ENCODE measurements at regions not wholly inside any gene's neighbourhood (a gene's known extent, or its start where the extent isn't known, plus 50 kb on each side); places are given as distances from the start of the nearest gene placed in this dataset.

- no peak for DNase-seq
- Histone ChIP-seq H3K36me3 (ENCODE audit: control insufficient read depth, insufficient read depth, low read length) (no peaks in the 10 kb centered on the region), H3K4me3 (ENCODE audit: low read length) (no peak overlapping the region), H3K4me1 (ENCODE audit: control insufficient read depth, insufficient read depth, low read length) (peaks cover 5% of the 10 kb centered on the region), H3K27me3 (ENCODE audit: control insufficient read depth, insufficient read depth, low read length) (peaks cover 5% of the 10 kb centered on the region), H3K9me3 (replicated peaks; ENCODE audit: control insufficient read depth, low read depth, low read length) (no peaks in the 10 kb centered on the region), H3K27ac (ENCODE audit: low read length) (no peak overlapping the region)
- WGBS (ENCODE audit: insufficient coverage): 54% methylated on average over 9 of the region's 9 CpGs
Measured at GRCh38 chr1:30600258-30600657, 123.1 kb downstream of the MATN1 start.

- H3K27ac ChIP-seq (ENCODE audit: low read length): no peak overlapping the region
- no peak overlapping the region for H3K4me3 ChIP-seq (ENCODE audit: low read length)
- no peaks in the 10 kb centered on the region for H3K9me3 ChIP-seq (replicated peaks; ENCODE audit: control insufficient read depth, low read depth, low read length)
- H3K27me3 ChIP-seq (ENCODE audit: control insufficient read depth, insufficient read depth, low read length): peaks cover 6% of the 10 kb centered on the region
- peak; percentile 47 for DNase-seq
- H3K4me1 ChIP-seq (ENCODE audit: control insufficient read depth, insufficient read depth, low read length): peaks cover 5% of the 10 kb centered on the region
- WGBS (ENCODE audit: insufficient coverage): 18% methylated on average over 5 of the region's 5 CpGs
- H3K36me3 ChIP-seq (ENCODE audit: control insufficient read depth, insufficient read depth, low read length): no peaks in the 10 kb centered on the region
Measured at GRCh38 chr1:30599721-30600120, 123.7 kb downstream of the MATN1 start.

- Histone ChIP-seq H3K4me1 (ENCODE audit: control insufficient read depth, insufficient read depth, low read length) (peaks cover 5% of the 10 kb centered on the region), H3K27ac (ENCODE audit: low read length) (no peak overlapping the region), H3K4me3 (ENCODE audit: low read length) (no peak overlapping the region), H3K27me3 (ENCODE audit: control insufficient read depth, insufficient read depth, low read length) (peaks cover 6% of the 10 kb centered on the region), H3K9me3 (replicated peaks; ENCODE audit: control insufficient read depth, low read depth, low read length) (no peaks in the 10 kb centered on the region), H3K36me3 (ENCODE audit: control insufficient read depth, insufficient read depth, low read length) (no peaks in the 10 kb centered on the region)
- WGBS (ENCODE audit: insufficient coverage): 90% methylated on average over 2 of the region's 4 CpGs
- DNase-seq: no peak
Measured at GRCh38 chr1:30598571-30599114, 124.7 kb downstream of the MATN1 start.

GRCh38 chr1:30597711-30598110, 125.7 kb downstream of the MATN1 start:
- Histone ChIP-seq H3K4me1 (ENCODE audit: control insufficient read depth, insufficient read depth, low read length) (peaks cover 5% of the 10 kb centered on the region), H3K36me3 (ENCODE audit: control insufficient read depth, insufficient read depth, low read length) (no peaks in the 10 kb centered on the region), H3K4me3 (ENCODE audit: low read length) (no peak overlapping the region), H3K27me3 (ENCODE audit: control insufficient read depth, insufficient read depth, low read length) (peaks cover 6% of the 10 kb centered on the region), H3K27ac (ENCODE audit: low read length) (no peak overlapping the region), H3K9me3 (replicated peaks; ENCODE audit: control insufficient read depth, low read depth, low read length) (no peaks in the 10 kb centered on the region)
- DNase-seq: no peak
- WGBS (ENCODE audit: insufficient coverage): 34% methylated on average over 3 of the region's 6 CpGs

GRCh38 chr1:30596891-30597290, 126.5 kb downstream of the MATN1 start:
- Histone ChIP-seq H3K27ac (ENCODE audit: low read length) (no peak overlapping the region), H3K27me3 (ENCODE audit: control insufficient read depth, insufficient read depth, low read length) (peaks cover 6% of the 10 kb centered on the region), H3K36me3 (ENCODE audit: control insufficient read depth, insufficient read depth, low read length) (no peaks in the 10 kb centered on the region), H3K4me1 (ENCODE audit: control insufficient read depth, insufficient read depth, low read length) (peaks cover 5% of the 10 kb centered on the region), H3K4me3 (ENCODE audit: low read length) (no peak overlapping the region), H3K9me3 (replicated peaks; ENCODE audit: control insufficient read depth, low read depth, low read length) (no peaks in the 10 kb centered on the region)
- 85% methylated on average over 5 of the region's 6 CpGs for whole genome bisulfite sequencing (ENCODE audit: insufficient coverage)
- no peak for DNase-seq

GRCh38 chr1:30596470-30596869, 126.9 kb downstream of the MATN1 start:
- Histone ChIP-seq H3K4me3 (ENCODE audit: low read length) (no peak overlapping the region), H3K9me3 (replicated peaks; ENCODE audit: control insufficient read depth, low read depth, low read length) (no peaks in the 10 kb centered on the region), H3K27me3 (ENCODE audit: control insufficient read depth, insufficient read depth, low read length) (peaks cover 6% of the 10 kb centered on the region), H3K4me1 (ENCODE audit: control insufficient read depth, insufficient read depth, low read length) (peaks cover 5% of the 10 kb centered on the region), H3K36me3 (ENCODE audit: control insufficient read depth, insufficient read depth, low read length) (no peaks in the 10 kb centered on the region), H3K27ac (ENCODE audit: low read length) (no peak overlapping the region)
- WGBS (ENCODE audit: insufficient coverage): no CpG with 5 or more reads among the region's 1 CpG
- DNase-seq: no peak

GRCh38 chr1:30589083-30589482, 134.3 kb downstream of the MATN1 start:
- Histone ChIP-seq H3K27ac (ENCODE audit: low read length) (no peak overlapping the region), H3K9me3 (replicated peaks; ENCODE audit: control insufficient read depth, low read depth, low read length) (no peaks in the 10 kb centered on the region), H3K27me3 (ENCODE audit: control insufficient read depth, insufficient read depth, low read length) (peaks cover 2% of the 10 kb centered on the region), H3K4me3 (ENCODE audit: low read length) (no peak overlapping the region), H3K4me1 (ENCODE audit: control insufficient read depth, insufficient read depth, low read length) (no peaks in the 10 kb centered on the region), H3K36me3 (ENCODE audit: control insufficient read depth, insufficient read depth, low read length) (no peaks in the 10 kb centered on the region)
- DNase-seq: no peak
- WGBS (ENCODE audit: insufficient coverage): 71% methylated on average over 5 of the region's 5 CpGs

- Histone ChIP-seq H3K4me3 (ENCODE audit: low read length) (no peak overlapping the region), H3K36me3 (ENCODE audit: control insufficient read depth, insufficient read depth, low read length) (no peaks in the 10 kb centered on the region), H3K27me3 (ENCODE audit: control insufficient read depth, insufficient read depth, low read length) (peaks cover 2% of the 10 kb centered on the region), H3K4me1 (ENCODE audit: control insufficient read depth, insufficient read depth, low read length) (no peaks in the 10 kb centered on the region), H3K9me3 (replicated peaks; ENCODE audit: control insufficient read depth, low read depth, low read length) (no peaks in the 10 kb centered on the region), H3K27ac (ENCODE audit: low read length) (no peak overlapping the region)
- no peak for DNase-seq
- WGBS (ENCODE audit: insufficient coverage): no CpG with 5 or more reads among the region's 10 CpGs
Measured at GRCh38 chr1:30588311-30589073, 134.9 kb downstream of the MATN1 start.

- no peak for DNase-seq
- no peak overlapping the region for H3K4me3 ChIP-seq (ENCODE audit: low read length)
- no peak overlapping the region for H3K27ac ChIP-seq (ENCODE audit: low read length)
- H3K27me3 ChIP-seq (ENCODE audit: control insufficient read depth, insufficient read depth, low read length): peaks cover 2% of the 10 kb centered on the region
- 67% methylated on average over 7 of the region's 7 CpGs for WGBS (ENCODE audit: insufficient coverage)
- H3K4me1 ChIP-seq (ENCODE audit: control insufficient read depth, insufficient read depth, low read length): no peaks in the 10 kb centered on the region
- H3K36me3 ChIP-seq (ENCODE audit: control insufficient read depth, insufficient read depth, low read length): no peaks in the 10 kb centered on the region
- H3K9me3 ChIP-seq (replicated peaks; ENCODE audit: control insufficient read depth, low read depth, low read length): no peaks in the 10 kb centered on the region
Measured at GRCh38 chr1:30586671-30587070, 136.7 kb downstream of the MATN1 start.

GRCh38 chr1:30579580-30579979, 143.8 kb downstream of the MATN1 start:
- DNase-seq: no peak
- no peak overlapping the region for H3K27ac ChIP-seq (ENCODE audit: low read length)
- H3K9me3 ChIP-seq (replicated peaks; ENCODE audit: control insufficient read depth, low read depth, low read length): no peaks in the 10 kb centered on the region
- no peaks in the 10 kb centered on the region for H3K36me3 ChIP-seq (ENCODE audit: control insufficient read depth, insufficient read depth, low read length)
- no peaks in the 10 kb centered on the region for H3K4me1 ChIP-seq (ENCODE audit: control insufficient read depth, insufficient read depth, low read length)
- H3K27me3 ChIP-seq (ENCODE audit: control insufficient read depth, insufficient read depth, low read length): no peaks in the 10 kb centered on the region
- no peak overlapping the region for H3K4me3 ChIP-seq (ENCODE audit: low read length)
